ENCODE measurements at regions not wholly inside any gene's neighbourhood (a gene's known extent, or its start where the extent isn't known, plus 50 kb on each side); places are given as distances from the start of the nearest gene placed in this dataset.

- Mint-ChIP-seq H3K9me3 (no peaks in the 10 kb centered on the region), H3K4me3 (no peak overlapping the region), H3K4me1 (ENCODE audit: low read depth) (no peaks in the 10 kb centered on the region), H3K27me3 (no peaks in the 10 kb centered on the region), H3K27ac (no peak overlapping the region), H3K36me3 (ENCODE audit: low read depth) (no peaks in the 10 kb centered on the region)
- intact Hi-C loops (cut with micrococcal nuclease) = no loop called here
Observed at GRCh38 chr3:117665296-117665695, 955.7 kb downstream of the TUSC7 start.

- no peaks in the 10 kb centered on the region for H3K36me3 Mint-ChIP-seq (ENCODE audit: low read depth)
- H3K4me1 Mint-ChIP-seq (ENCODE audit: low read depth) = no peaks in the 10 kb centered on the region
- intact Hi-C loops (cut with micrococcal nuclease) = no loop called here
- H3K27ac Mint-ChIP-seq = no peak overlapping the region
- no peaks in the 10 kb centered on the region for H3K9me3 Mint-ChIP-seq
- H3K27me3 Mint-ChIP-seq = no peaks in the 10 kb centered on the region
- no peak overlapping the region for H3K4me3 Mint-ChIP-seq
Observed at GRCh38 chr3:117666325-117666724, 956.7 kb downstream of the TUSC7 start.

GRCh38 chr3:117666812-117667211, 957.2 kb downstream of the TUSC7 start:
- no peaks in the 10 kb centered on the region for H3K27me3 Mint-ChIP-seq
- no peaks in the 10 kb centered on the region for H3K9me3 Mint-ChIP-seq
- H3K4me1 Mint-ChIP-seq (ENCODE audit: low read depth) = no peaks in the 10 kb centered on the region
- H3K4me3 Mint-ChIP-seq = no peak overlapping the region
- no peak overlapping the region for H3K27ac Mint-ChIP-seq
- no peaks in the 10 kb centered on the region for H3K36me3 Mint-ChIP-seq (ENCODE audit: low read depth)
- intact Hi-C loops (cut with micrococcal nuclease) = no loop called here

- Mint-ChIP-seq H3K9me3 (no peaks in the 10 kb centered on the region), H3K27ac (no peak overlapping the region), H3K4me3 (no peak overlapping the region), H3K27me3 (no peaks in the 10 kb centered on the region), H3K4me1 (ENCODE audit: low read depth) (no peaks in the 10 kb centered on the region), H3K36me3 (ENCODE audit: low read depth) (no peaks in the 10 kb centered on the region)
- intact Hi-C loops (cut with micrococcal nuclease) = no loop called here
Observed at GRCh38 chr3:117669774-117670173, 960.2 kb downstream of the TUSC7 start.

- Mint-ChIP-seq H3K36me3 (ENCODE audit: low read depth) (no peaks in the 10 kb centered on the region), H3K9me3 (no peaks in the 10 kb centered on the region), H3K27ac (no peak overlapping the region), H3K4me3 (no peak overlapping the region), H3K27me3 (no peaks in the 10 kb centered on the region), H3K4me1 (ENCODE audit: low read depth) (no peaks in the 10 kb centered on the region)
- intact Hi-C loops (cut with micrococcal nuclease) = no loop called here
Observed at GRCh38 chr3:117671722-117672318, 962.2 kb downstream of the TUSC7 start.

GRCh38 chr3:117674321-117674720, 964.7 kb downstream of the TUSC7 start:
- intact Hi-C loops (cut with micrococcal nuclease) = no loop called here
- no peaks in the 10 kb centered on the region for H3K9me3 Mint-ChIP-seq
- no peak overlapping the region for H3K27ac Mint-ChIP-seq

GRCh38 chr3:117681619-117682018, 972.0 kb downstream of the TUSC7 start:
- Mint-ChIP-seq H3K9me3 (no peaks in the 10 kb centered on the region), H3K27me3 (no peaks in the 10 kb centered on the region), H3K27ac (no peak overlapping the region), H3K4me1 (ENCODE audit: low read depth) (no peaks in the 10 kb centered on the region), H3K4me3 (no peak overlapping the region), H3K36me3 (ENCODE audit: low read depth) (no peaks in the 10 kb centered on the region)
- intact Hi-C loops (cut with micrococcal nuclease) = no loop called here

More at GRCh38 chr3:117674321-117674720, 964.7 kb downstream of the TUSC7 start:
- no peaks in the 10 kb centered on the region for H3K4me1 Mint-ChIP-seq (ENCODE audit: low read depth)
- no peaks in the 10 kb centered on the region for H3K36me3 Mint-ChIP-seq (ENCODE audit: low read depth)
- no peak overlapping the region for H3K4me3 Mint-ChIP-seq
- no peaks in the 10 kb centered on the region for H3K27me3 Mint-ChIP-seq

GRCh38 chr3:117687096-117687495, 977.5 kb downstream of the TUSC7 start:
- Mint-ChIP-seq H3K4me1 (ENCODE audit: low read depth) (no peaks in the 10 kb centered on the region), H3K9me3 (no peaks in the 10 kb centered on the region), H3K4me3 (no peak overlapping the region), H3K36me3 (ENCODE audit: low read depth) (no peaks in the 10 kb centered on the region), H3K27me3 (no peaks in the 10 kb centered on the region), H3K27ac (no peak overlapping the region)
- intact Hi-C loops (cut with micrococcal nuclease) = no loop called here

- Mint-ChIP-seq H3K4me1 (ENCODE audit: low read depth) (no peaks in the 10 kb centered on the region), H3K36me3 (ENCODE audit: low read depth) (no peaks in the 10 kb centered on the region), H3K27ac (no peak overlapping the region), H3K27me3 (peaks cover 2% of the 10 kb centered on the region), H3K9me3 (no peaks in the 10 kb centered on the region), H3K4me3 (no peak overlapping the region)
- intact Hi-C loops (cut with micrococcal nuclease) = no loop called here
Observed at GRCh38 chr3:117688583-117688982, 979.0 kb downstream of the TUSC7 start.

- Mint-ChIP-seq H3K27ac (no peak overlapping the region), H3K9me3 (no peaks in the 10 kb centered on the region), H3K36me3 (ENCODE audit: low read depth) (no peaks in the 10 kb centered on the region), H3K4me3 (no peak overlapping the region), H3K27me3 (peaks cover 2% of the 10 kb centered on the region), H3K4me1 (ENCODE audit: low read depth) (no peaks in the 10 kb centered on the region)
- intact Hi-C loops (cut with micrococcal nuclease) = no loop called here
Observed at GRCh38 chr3:117691526-117691925, 981.9 kb downstream of the TUSC7 start.

GRCh38 chr3:117692416-117692995, 982.9 kb downstream of the TUSC7 start:
- H3K4me3 Mint-ChIP-seq = no peak overlapping the region
- no peak overlapping the region for H3K27ac Mint-ChIP-seq
- intact Hi-C loops (cut with micrococcal nuclease) = no loop called here
- no peaks in the 10 kb centered on the region for H3K36me3 Mint-ChIP-seq (ENCODE audit: low read depth)
- H3K4me1 Mint-ChIP-seq (ENCODE audit: low read depth) = no peaks in the 10 kb centered on the region
- H3K9me3 Mint-ChIP-seq = no peaks in the 10 kb centered on the region
- H3K27me3 Mint-ChIP-seq = peaks cover 2% of the 10 kb centered on the region

- Mint-ChIP-seq H3K4me1 (ENCODE audit: low read depth) (no peaks in the 10 kb centered on the region), H3K27ac (no peak overlapping the region), H3K9me3 (no peaks in the 10 kb centered on the region), H3K36me3 (ENCODE audit: low read depth) (no peaks in the 10 kb centered on the region), H3K4me3 (no peak overlapping the region), H3K27me3 (peaks cover 2% of the 10 kb centered on the region)
- intact Hi-C loops (cut with micrococcal nuclease) = no loop called here
Observed at GRCh38 chr3:117695321-117695720, 985.7 kb downstream of the TUSC7 start.

GRCh38 chr3:117695871-117696645, 986.5 kb downstream of the TUSC7 start:
- intact Hi-C loops (cut with micrococcal nuclease) = no loop called here
- Mint-ChIP-seq H3K4me1 (ENCODE audit: low read depth) (no peaks in the 10 kb centered on the region), H3K36me3 (ENCODE audit: low read depth) (no peaks in the 10 kb centered on the region), H3K27ac (no peak overlapping the region), H3K27me3 (peaks cover 2% of the 10 kb centered on the region), H3K4me3 (no peak overlapping the region), H3K9me3 (no peaks in the 10 kb centered on the region)

- Mint-ChIP-seq H3K4me3 (no peak overlapping the region), H3K27me3 (peaks cover 2% of the 10 kb centered on the region), H3K36me3 (ENCODE audit: low read depth) (no peaks in the 10 kb centered on the region), H3K4me1 (ENCODE audit: low read depth) (no peaks in the 10 kb centered on the region), H3K9me3 (no peaks in the 10 kb centered on the region), H3K27ac (no peak overlapping the region)
- intact Hi-C loops (cut with micrococcal nuclease) = no loop called here
Observed at GRCh38 chr3:117696851-117697407, 987.4 kb downstream of the TUSC7 start.
